Type B pancreatic cell (in vitro differentiated cells): ENCODE measurements at regions not wholly inside any gene's neighbourhood (a gene's known extent, or its start where the extent isn't known, plus 50 kb on each side); places are given as distances from the start of the nearest gene placed in this dataset.

Source experiments
- DNase-seq: peaks from one replicate; pipeline ENCODE4 v3.0.0; 2021; ENCODE audit warnings: mixed read lengths; ENCODE audit not compliant: unreplicated experiment; ENCODE audit errors: extremely low spot score
- H3K27ac Mint-ChIP-seq: 2 replicates; pipeline ENCODE4 v1.8.0; 2021; ENCODE audit warnings: mild to moderate bottlenecking, mixed read lengths
- H3K27me3 Mint-ChIP-seq: 2 replicates; pipeline ENCODE4 v1.8.0; 2021; ENCODE audit warnings: mixed read lengths
- H3K36me3 Mint-ChIP-seq: 2 replicates; pipeline ENCODE4 v1.8.0; 2021; ENCODE audit warnings: mixed read lengths
- H3K4me1 Mint-ChIP-seq: one replicate; pipeline ENCODE4 v1.8.0; 2021; ENCODE audit warnings: mixed read lengths; ENCODE audit not compliant: unreplicated experiment
- H3K4me3 Mint-ChIP-seq: 2 replicates; pipeline ENCODE4 v1.8.0; 2021; ENCODE audit warnings: mild to moderate bottlenecking, mixed read lengths
- H3K9me3 Mint-ChIP-seq: 2 replicates; pipeline ENCODE4 v1.8.0; 2021; ENCODE audit warnings: mixed read lengths
- TF ChIP-seq, protein P1 (sequence below): fragments of 200-600 bp; sonication (generic); conservative IDR thresholded peaks from 2 replicates; pipeline ENCODE4 v1.5.0; 2021; ENCODE audit warnings: antibody characterized with exemption, mild to moderate bottlenecking

DNA sequence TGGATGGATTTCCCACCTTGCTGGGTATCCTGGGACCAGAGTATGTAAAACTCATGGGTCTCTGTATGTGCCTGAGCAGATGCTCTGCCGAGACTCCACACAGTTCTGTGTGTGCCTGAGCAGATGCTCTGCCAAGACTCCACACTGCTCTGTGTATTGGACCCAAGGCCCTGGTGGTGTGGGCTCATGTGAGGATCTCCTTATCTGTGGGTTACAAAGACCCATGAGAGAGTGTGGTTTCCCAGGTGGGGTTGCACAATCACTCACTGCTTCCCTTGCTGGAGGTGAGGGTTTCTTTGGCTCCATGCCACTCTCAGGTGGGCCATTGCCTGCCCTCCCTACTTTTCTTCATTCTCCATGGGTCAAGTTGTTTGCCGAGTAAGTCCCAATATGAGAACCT, 141.5 kb downstream of the TBC1D30 start:
- DNase-seq, result no peak
- TF ChIP-seq, protein P1, sequence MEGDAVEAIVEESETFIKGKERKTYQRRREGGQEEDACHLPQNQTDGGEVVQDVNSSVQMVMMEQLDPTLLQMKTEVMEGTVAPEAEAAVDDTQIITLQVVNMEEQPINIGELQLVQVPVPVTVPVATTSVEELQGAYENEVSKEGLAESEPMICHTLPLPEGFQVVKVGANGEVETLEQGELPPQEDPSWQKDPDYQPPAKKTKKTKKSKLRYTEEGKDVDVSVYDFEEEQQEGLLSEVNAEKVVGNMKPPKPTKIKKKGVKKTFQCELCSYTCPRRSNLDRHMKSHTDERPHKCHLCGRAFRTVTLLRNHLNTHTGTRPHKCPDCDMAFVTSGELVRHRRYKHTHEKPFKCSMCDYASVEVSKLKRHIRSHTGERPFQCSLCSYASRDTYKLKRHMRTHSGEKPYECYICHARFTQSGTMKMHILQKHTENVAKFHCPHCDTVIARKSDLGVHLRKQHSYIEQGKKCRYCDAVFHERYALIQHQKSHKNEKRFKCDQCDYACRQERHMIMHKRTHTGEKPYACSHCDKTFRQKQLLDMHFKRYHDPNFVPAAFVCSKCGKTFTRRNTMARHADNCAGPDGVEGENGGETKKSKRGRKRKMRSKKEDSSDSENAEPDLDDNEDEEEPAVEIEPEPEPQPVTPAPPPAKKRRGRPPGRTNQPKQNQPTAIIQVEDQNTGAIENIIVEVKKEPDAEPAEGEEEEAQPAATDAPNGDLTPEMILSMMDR, result no peak
- Mint-ChIP-seq H3K27me3 (peaks cover 6% of the 10 kb centered on the region), H3K4me3 (no peak overlapping the region), H3K4me1 (no peaks in the 10 kb centered on the region), H3K27ac (no peak overlapping the region), H3K9me3 (peaks cover 8% of the 10 kb centered on the region), H3K36me3 (no peaks in the 10 kb centered on the region)

DNA sequence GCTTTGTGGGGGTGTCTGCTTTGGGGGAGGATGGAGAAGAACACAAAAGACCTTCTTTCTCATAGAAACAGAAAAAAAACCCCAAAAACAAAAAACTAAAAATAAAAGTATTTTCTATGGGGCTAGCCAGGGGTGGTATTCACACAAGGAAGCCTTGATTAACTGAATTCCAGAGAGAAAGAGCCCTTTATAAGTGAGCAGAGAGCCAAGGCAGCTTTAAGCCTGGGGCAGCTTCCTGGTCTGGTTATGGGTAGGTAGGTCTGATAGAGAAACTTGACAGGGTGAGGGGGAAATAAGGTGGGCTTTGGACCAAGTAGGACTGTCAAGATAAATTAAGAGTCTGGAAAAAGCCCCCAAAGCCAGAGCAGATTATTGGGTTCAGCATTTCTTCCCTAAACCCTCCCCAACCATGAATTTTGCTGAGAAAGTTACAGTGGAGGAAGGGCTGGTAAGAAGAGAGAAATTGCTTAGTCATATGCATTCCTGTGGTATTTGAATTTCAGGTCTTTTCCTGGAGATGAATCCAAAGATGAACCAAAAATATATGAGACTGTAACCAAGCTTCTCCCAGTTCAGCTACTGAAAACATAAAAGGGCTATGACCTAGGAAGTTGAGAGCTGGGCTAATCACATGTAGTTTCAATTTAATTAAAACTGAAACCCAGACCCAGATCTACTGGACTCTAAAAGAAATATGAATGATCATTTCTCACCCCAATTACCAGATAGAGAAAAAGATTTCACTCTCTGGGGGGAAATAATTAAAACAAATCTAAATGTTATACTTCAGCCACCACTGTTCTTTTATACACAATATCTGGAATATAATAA, 144.8 kb downstream of the TBC1D30 start:
- no peaks in the 10 kb centered on the region for H3K27me3 Mint-ChIP-seq
- peaks cover 8% of the 10 kb centered on the region for H3K9me3 Mint-ChIP-seq
- TF ChIP-seq, protein P1, result no peak
- no peak overlapping the region for H3K27ac Mint-ChIP-seq
- H3K4me3 Mint-ChIP-seq, result no peak overlapping the region
- DNase-seq, result no peak
- H3K36me3 Mint-ChIP-seq, result no peaks in the 10 kb centered on the region
- no peaks in the 10 kb centered on the region for H3K4me1 Mint-ChIP-seq

DNA sequence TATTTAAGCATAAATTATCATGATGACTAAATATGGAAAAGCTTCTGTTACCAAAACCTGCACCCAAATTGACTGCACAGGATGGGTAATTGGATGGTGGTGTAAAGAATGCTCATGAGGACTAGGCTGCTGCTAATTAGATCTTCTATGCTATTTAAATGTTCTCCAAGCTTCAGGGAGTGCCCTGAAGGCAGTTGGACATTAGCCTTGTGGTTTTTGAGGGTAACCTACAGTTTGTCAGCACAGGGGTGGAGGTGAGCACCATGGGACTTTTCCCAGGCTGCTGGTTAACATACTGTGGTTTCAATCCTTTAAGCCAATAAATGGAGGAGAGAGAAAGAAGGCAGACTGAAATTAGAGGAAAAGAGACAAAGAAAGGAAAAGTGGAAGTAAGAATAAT, 145.0 kb downstream of the WIF1 start:
- Mint-ChIP-seq H3K9me3 (peaks cover 16% of the 10 kb centered on the region), H3K36me3 (no peaks in the 10 kb centered on the region), H3K4me1 (no peaks in the 10 kb centered on the region), H3K4me3 (no peak overlapping the region), H3K27ac (no peak overlapping the region), H3K27me3 (peaks cover 11% of the 10 kb centered on the region)
- no peak for DNase-seq
- TF ChIP-seq, protein P1, result no peak

DNA sequence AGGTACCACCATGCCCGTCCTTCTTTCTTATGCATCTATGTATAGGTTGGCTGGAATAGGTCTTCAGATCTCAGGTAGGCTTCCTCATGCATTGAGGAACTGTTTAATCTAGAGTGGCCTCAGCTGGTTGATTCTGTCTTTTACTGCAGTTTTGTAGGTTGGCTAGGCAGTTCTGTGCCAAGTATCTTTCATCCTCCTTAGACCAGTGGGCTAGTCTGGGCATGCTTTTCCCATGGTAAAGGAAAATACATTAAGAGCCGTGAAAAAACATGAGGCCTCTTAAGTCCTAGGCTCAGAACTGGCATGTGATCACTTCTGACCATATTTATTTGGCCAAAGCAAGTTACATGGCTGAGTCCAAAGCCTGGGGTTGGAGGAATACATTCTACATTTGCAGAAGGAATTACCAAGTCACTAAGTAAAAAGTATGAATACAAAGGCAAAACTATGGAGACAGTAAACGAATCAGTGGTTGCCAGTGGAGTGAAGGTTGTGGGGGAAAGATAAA, 137.3 kb downstream of the WIF1 start:
- peaks cover 3% of the 10 kb centered on the region for H3K36me3 Mint-ChIP-seq
- H3K4me3 Mint-ChIP-seq, result no peak overlapping the region
- peaks cover 17% of the 10 kb centered on the region for H3K9me3 Mint-ChIP-seq
- H3K27me3 Mint-ChIP-seq, result peaks cover 11% of the 10 kb centered on the region
- no peak for DNase-seq
- no peak overlapping the region for H3K27ac Mint-ChIP-seq
- TF ChIP-seq, protein P1, result no peak
- H3K4me1 Mint-ChIP-seq, result no peaks in the 10 kb centered on the region

DNA sequence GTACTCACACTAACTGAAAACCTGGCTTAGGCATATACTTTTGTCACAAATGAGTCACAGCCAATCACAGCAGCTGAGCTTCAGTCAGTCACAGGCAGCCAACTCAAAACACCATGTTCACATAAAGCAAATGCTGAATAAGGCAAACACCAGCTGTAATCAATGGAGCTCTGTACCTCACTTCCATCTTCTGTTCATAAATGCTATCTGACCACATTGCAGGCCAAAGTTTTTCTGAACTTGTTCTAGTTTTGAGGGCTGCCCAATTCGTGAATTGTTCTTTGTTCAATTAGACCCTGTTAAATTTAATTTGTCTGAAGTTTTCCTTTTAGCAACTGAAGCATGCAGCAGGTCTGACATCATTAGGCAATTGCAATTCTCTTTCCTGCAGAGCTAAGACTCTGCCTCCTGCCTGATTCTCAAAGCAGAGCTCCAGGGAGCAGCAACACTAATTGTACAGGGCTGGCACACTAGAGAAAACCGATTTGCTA, 129.9 kb downstream of the WIF1 start:
- Mint-ChIP-seq H3K4me3 (no peak overlapping the region), H3K27me3 (peaks cover 22% of the 10 kb centered on the region), H3K36me3 (no peaks in the 10 kb centered on the region), H3K27ac (no peak overlapping the region), H3K4me1 (peaks cover 16% of the 10 kb centered on the region), H3K9me3 (no peaks in the 10 kb centered on the region)
- no peak for DNase-seq
- TF ChIP-seq, protein P1, result no peak
